Embryonic facial prominence (tissue), 1 donor: ENCODE measurements at regions not wholly inside any gene's neighbourhood (a gene's known extent, or its start where the extent isn't known, plus 50 kb on each side); places are given as distances from the start of the nearest gene placed in this dataset.
"Not testable (repeated sequence)": the region's sequence is repeated elsewhere in the genome, so short reads cannot be mapped to it uniquely, and the experiment has no call there.

Experiments used
- DNase-seq: peaks from one replicate; pipeline ENCODE4 v3.0.0-alpha.2; 2016; ENCODE audit errors: extremely low spot score

- DNase-seq: no peak
Measured at GRCh38 chr15:95734422-95735316, 595.8 kb upstream of the NR2F2 start.

GRCh38 chr15:95737060-95737459 lies 593.4 kb upstream of the NR2F2 start:
- DNase-seq: no peak

GRCh38 chr15:95739131-95739530 lies 591.4 kb upstream of the NR2F2 start:
- no peak for DNase-seq

GRCh38 chr15:95741830-95742229 lies 588.7 kb upstream of the NR2F2 start:
- no peak for DNase-seq

- no peak for DNase-seq
Measured at GRCh38 chr15:95742256-95742655, 588.2 kb upstream of the NR2F2 start.

- no peak for DNase-seq
Measured at GRCh38 chr15:95742836-95743235, 587.7 kb upstream of the NR2F2 start.

- DNase-seq: no peak
Measured at GRCh38 chr15:95757171-95757570, 573.3 kb upstream of the NR2F2 start.

- no peak for DNase-seq
Measured at GRCh38 chr15:95758451-95758850, 572.0 kb upstream of the NR2F2 start.

GRCh38 chr15:95758851-95759250 lies 571.6 kb upstream of the NR2F2 start:
- DNase-seq: no peak

- no peak for DNase-seq
Measured at GRCh38 chr15:95760508-95760907, 570.0 kb upstream of the NR2F2 start.

- no peak for DNase-seq
Measured at GRCh38 chr15:95761501-95762165, 568.9 kb upstream of the NR2F2 start.

- DNase-seq: no peak
Measured at GRCh38 chr15:95763426-95763825, 567.1 kb upstream of the NR2F2 start.

GRCh38 chr15:95765161-95765560 lies 565.3 kb upstream of the NR2F2 start:
- no peak for DNase-seq

- no peak for DNase-seq
Measured at GRCh38 chr15:95770196-95770595, 560.3 kb upstream of the NR2F2 start.

GRCh38 chr15:95772982-95773381 lies 557.5 kb upstream of the NR2F2 start:
- no peak for DNase-seq

GRCh38 chr15:95784508-95784907 lies 546.0 kb upstream of the NR2F2 start:
- DNase-seq: no peak

- not testable (repeated sequence) for DNase-seq
Measured at GRCh38 chr15:95785276-95785675, 545.2 kb upstream of the NR2F2 start.

- peak; percentile 9 for DNase-seq
Measured at GRCh38 chr15:95793231-95793630, 537.3 kb upstream of the NR2F2 start.

GRCh38 chr15:95795386-95795785 lies 535.1 kb upstream of the NR2F2 start:
- no peak for DNase-seq

GRCh38 chr15:95799286-95800200 lies 531.0 kb upstream of the NR2F2 start:
- DNase-seq: peak; percentile 7

GRCh38 chr15:95804484-95804883 lies 526.0 kb upstream of the NR2F2 start:
- DNase-seq: no peak

GRCh38 chr15:95812491-95812890 lies 518.0 kb upstream of the NR2F2 start:
- no peak for DNase-seq
